ENCODE measurements at regions not wholly inside any gene's neighbourhood (a gene's known extent, or its start where the extent isn't known, plus 50 kb on each side); places are given as distances from the start of the nearest gene placed in this dataset.
"Not testable (repeated sequence)": the region's sequence is repeated elsewhere in the genome, so short reads cannot be mapped to it uniquely, and the experiment has no call there.

GRCh38 chrX:45445745-45446412 lies 245.2 kb upstream of the DIPK2B start:
- no peak for DNase-seq

GRCh38 chrX:45437186-45437585 lies 236.5 kb upstream of the DIPK2B start:
- no peak for DNase-seq

GRCh38 chrX:45435481-45435880 lies 234.8 kb upstream of the DIPK2B start:
- no peak for DNase-seq

- no peak for DNase-seq
Observed at GRCh38 chrX:45434231-45434630, 233.6 kb upstream of the DIPK2B start.

GRCh38 chrX:45428831-45429230 lies 228.2 kb upstream of the DIPK2B start:
- no peak for DNase-seq

- no peak for DNase-seq
Observed at GRCh38 chrX:45424326-45424725, 223.7 kb upstream of the DIPK2B start.

GRCh38 chrX:45422216-45422925 lies 221.7 kb upstream of the DIPK2B start:
- no peak for DNase-seq

- DNase-seq: no peak
Observed at GRCh38 chrX:45421806-45422205, 221.1 kb upstream of the DIPK2B start.

GRCh38 chrX:45404206-45404605 lies 203.5 kb upstream of the DIPK2B start:
- no peak for DNase-seq

GRCh38 chrX:45401923-45402322 lies 201.2 kb upstream of the DIPK2B start:
- DNase-seq: no peak

GRCh38 chrX:45400951-45401725 lies 200.5 kb upstream of the DIPK2B start:
- DNase-seq: not testable (repeated sequence)

GRCh38 chrX:45400027-45400779 lies 199.5 kb upstream of the DIPK2B start:
- DNase-seq: no peak

- DNase-seq: no peak
Observed at GRCh38 chrX:45385757-45386156, 185.1 kb upstream of the DIPK2B start.

- DNase-seq: no peak
Observed at GRCh38 chrX:45381841-45382240, 181.2 kb upstream of the DIPK2B start.

- DNase-seq: no peak
Observed at GRCh38 chrX:45381366-45381765, 180.7 kb upstream of the DIPK2B start.

GRCh38 chrX:45379236-45379635 lies 178.6 kb upstream of the DIPK2B start:
- DNase-seq: no peak

GRCh38 chrX:45372151-45372550 lies 171.5 kb upstream of the DIPK2B start:
- no peak for DNase-seq

- DNase-seq: no peak
Observed at GRCh38 chrX:45368705-45369104, 168.0 kb upstream of the DIPK2B start.

GRCh38 chrX:45363596-45363995 lies 162.9 kb upstream of the DIPK2B start:
- DNase-seq: no peak

GRCh38 chrX:45360571-45360970 lies 159.9 kb upstream of the DIPK2B start:
- DNase-seq: no peak

GRCh38 chrX:45358392-45358791 lies 157.7 kb upstream of the DIPK2B start:
- no peak for DNase-seq

GRCh38 chrX:45353456-45353855 lies 152.8 kb upstream of the DIPK2B start:
- no peak for DNase-seq

GRCh38 chrX:45352611-45353010 lies 151.9 kb upstream of the DIPK2B start:
- DNase-seq: no peak
